T-cell (primary cell): ENCODE measurements at regions not wholly inside any gene's neighbourhood (a gene's known extent, or its start where the extent isn't known, plus 50 kb on each side); places are given as distances from the start of the nearest gene placed in this dataset.
"Not testable (repeated sequence)": the region's sequence is repeated elsewhere in the genome, so short reads cannot be mapped to it uniquely, and the experiment has no call there.

Source experiments
- ATAC-seq, 4 experiments: fragments of 200-7000 bp in 3 of 4; fragments of 150-1000 bp in 1 of 4; cut with Tn5 transposase; replicated peaks in 1 of 4; 1 replicate in 3 of 4; 2 replicates in 1 of 4; pipeline ENCODE4 v1.10.0; 2021; ENCODE audit warnings: moderate library complexity in 3 of 4, mild to moderate bottlenecking in 2 of 4, moderate number of reproducible peaks in 1 of 4
- CTCF ChIA-PET, 2 donors: fragments of 300-600 bp; sonication (Branson Sonifier 250); formaldehyde crosslinking; loops; one replicate each; lab custom pipeline; 2022; ENCODE audit warnings: antibody characterized with exemption in 2 of 2; lab: Charles Lee
- POLR2A ChIA-PET, 2 donors: fragments of 300-600 bp; sonication (Branson Sonifier 250); formaldehyde crosslinking; loops; one replicate each; lab custom pipeline; 2022; ENCODE audit warnings: antibody characterized with exemption in 2 of 2; lab: Charles Lee
- DNase-seq, 35 experiments: peaks; one replicate each; pipeline versions ENCODE4 v3.0.0 to v3.0.0-alpha.2; 2013 to 2023
- H3K27ac ChIP-seq: one replicate; pipeline ENCODE4 v1.5.1; 2013; ENCODE audit warnings: low read length
- H3K27me3 ChIP-seq, 2 experiments: replicated peaks in 1 of 2; 1 replicate in 1 of 2; 2 replicates in 1 of 2; pipeline versions ENCODE4 v1.6.1 to v1.7.0; 2013; ENCODE audit warnings: low read length in 1 of 2, mixed read lengths in 1 of 2; ENCODE audit not compliant: control insufficient read depth in 2 of 2, insufficient read depth in 2 of 2; ENCODE audit errors: extremely low read depth in 1 of 2
- H3K36me3 ChIP-seq, 2 donors: 1 replicate in 1 of 2; 2 replicates in 1 of 2; pipeline versions ENCODE4 v1.6.1 to v1.7.0; 2013; ENCODE audit warnings: low read length in 1 of 2; ENCODE audit not compliant: control insufficient read depth in 2 of 2, insufficient read depth in 1 of 2; ENCODE audit errors: extremely low read depth in 1 of 2
- H3K4me1 ChIP-seq, 2 experiments: 1 replicate in 1 of 2; 2 replicates in 1 of 2; pipeline versions ENCODE4 v1.6.1 to v1.7.0; 2013; ENCODE audit warnings: low read length in 2 of 2, mixed read lengths in 1 of 2; ENCODE audit not compliant: insufficient read depth in 2 of 2, control insufficient read depth in 1 of 2; ENCODE audit errors: extremely low read depth in 1 of 2
- H3K4me3 ChIP-seq, 2 donors: 1 replicate in 1 of 2; 2 replicates in 1 of 2; pipeline versions ENCODE4 v1.5.1 to v1.7.0; 2013; ENCODE audit warnings: mild to moderate bottlenecking in 2 of 2, low read length in 1 of 2, moderate library complexity in 1 of 2; ENCODE audit not compliant: control insufficient read depth in 1 of 2; ENCODE audit errors: extremely low read depth in 1 of 2
- H3K9me3 ChIP-seq: 2 replicates; pipeline ENCODE4 v1.7.0; 2013
- H3K27ac Mint-ChIP-seq, 2 donors: one replicate each; pipeline ENCODE4 v1.8.0; 2020 to 2021; ENCODE audit warnings: mild to moderate bottlenecking in 2 of 2, mixed read lengths in 2 of 2
- H3K27me3 Mint-ChIP-seq, 2 donors: one replicate each; pipeline ENCODE4 v1.8.0; 2021 to 2022; ENCODE audit warnings: mixed read lengths in 2 of 2
- H3K36me3 Mint-ChIP-seq: one replicate; pipeline ENCODE4 v1.8.0; 2021; ENCODE audit warnings: mixed read lengths
- H3K4me1 Mint-ChIP-seq, 3 donors: one replicate each; pipeline ENCODE4 v1.8.0; 2020 to 2022; ENCODE audit warnings: mixed read lengths in 3 of 3, mild to moderate bottlenecking in 1 of 3
- H3K4me3 Mint-ChIP-seq, 3 donors: one replicate each; pipeline ENCODE4 v1.8.0; 2020 to 2022; ENCODE audit warnings: mild to moderate bottlenecking in 3 of 3, mixed read lengths in 3 of 3, moderate library complexity in 3 of 3
- H3K9me3 Mint-ChIP-seq, 3 donors: one replicate each; pipeline ENCODE4 v1.8.0; 2020 to 2022; ENCODE audit warnings: mixed read lengths in 3 of 3
- WGBS: methylation state at CpG from one replicate; pipeline ENCODE4 v1.1.5; 2013; ENCODE audit warnings: missing lambda C conversion rate; ENCODE audit not compliant: insufficient coverage; 5-methylcytosine and 5-hydroxymethylcytosine counted together

DNA sequence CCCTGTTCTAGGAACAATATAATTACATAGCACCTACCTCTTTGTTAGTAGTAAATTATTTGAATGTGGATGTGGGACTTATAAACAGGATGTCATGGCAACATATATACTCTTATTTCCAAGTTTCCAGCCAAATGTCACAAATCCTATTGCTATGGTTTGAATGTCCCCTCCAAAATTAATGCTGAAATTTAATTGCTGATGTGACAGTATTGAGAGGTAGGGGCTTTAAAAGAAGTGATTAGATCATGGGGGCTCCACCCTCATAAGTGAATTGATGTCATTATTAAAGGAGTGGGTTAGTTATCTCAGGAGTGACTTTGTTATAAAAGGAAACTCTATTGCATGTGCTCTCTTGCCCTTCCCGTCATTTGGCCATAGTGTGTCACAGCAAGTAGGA, 164.2 kb upstream of the ATF7IP start:
- no peaks in the 10 kb centered on the region for H3K9me3 ChIP-seq
- ATAC-seq (no peak), DNase-seq (no peak)
- H3K9me3 Mint-ChIP-seq, result peaks cover 2 to 8% (median 3%) of the 10 kb centered on the region in 3 donors
- no peak overlapping the region for H3K27ac ChIP-seq
- H3K27ac Mint-ChIP-seq, result no peak overlapping the region
- ChIA-PET POLR2A (no interaction called here), CTCF (interaction anchor here in 1 of 2 donors (0.5 kb wide), 1 partner anchor 518 kb away, joined by 3 read pairs; no protein-coding TSS in a partner anchor)
- H3K36me3 ChIP-seq, result no peaks in the 10 kb centered on the region
- no peaks in the 10 kb centered on the region for H3K4me1 ChIP-seq
- H3K36me3 Mint-ChIP-seq, result peaks cover 1% of the 10 kb centered on the region
- H3K4me3 Mint-ChIP-seq, result no peak overlapping the region
- H3K4me1 Mint-ChIP-seq, result no peaks in the 10 kb centered on the region
- H3K27me3 Mint-ChIP-seq, result peaks cover 0 to 4% of the 10 kb centered on the region in 2 donors
- H3K4me3 ChIP-seq, result no peak overlapping the region
- no CpG with 5 or more reads among the region's 1 CpG for WGBS
- no peaks in the 10 kb centered on the region for H3K27me3 ChIP-seq

DNA sequence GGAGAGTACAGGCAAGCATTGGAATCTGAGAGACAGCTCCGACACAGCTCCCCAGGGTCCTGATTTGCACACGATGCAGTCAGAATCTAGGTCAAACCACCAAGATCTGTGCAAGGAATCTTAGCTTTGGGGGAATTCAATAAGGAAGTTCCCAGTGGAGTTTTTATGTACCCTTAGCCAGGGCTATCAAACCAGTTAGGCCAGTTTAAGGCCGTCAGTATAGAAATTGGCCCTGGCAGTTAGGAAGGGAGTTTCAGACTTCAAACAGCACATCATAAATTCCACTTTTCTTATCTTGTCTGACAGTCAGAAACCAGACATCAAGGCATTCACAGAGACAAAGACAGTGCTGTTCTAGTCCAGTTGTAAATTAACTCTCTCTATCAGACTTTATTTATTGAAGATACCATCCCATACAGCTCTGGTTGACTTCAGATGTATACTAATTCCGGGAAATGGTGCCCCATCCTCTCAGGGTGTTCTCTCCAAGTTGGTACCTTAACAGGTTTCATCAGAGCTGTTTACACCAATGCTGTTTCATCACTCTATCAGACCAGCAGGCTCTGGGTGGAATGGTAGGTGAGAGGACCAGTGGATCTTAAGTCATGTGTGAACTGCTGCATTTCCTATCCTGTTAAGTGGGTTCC, 157.5 kb upstream of the ATF7IP start:
- Mint-ChIP-seq H3K27me3 (no peaks in the 10 kb centered on the region), H3K36me3 (peaks cover 2% of the 10 kb centered on the region), H3K4me1 (no peaks in the 10 kb centered on the region), H3K9me3 (peaks cover 0 to 3% (median 3%) of the 10 kb centered on the region in 3 donors), H3K4me3 (no peak overlapping the region), H3K27ac (no peak overlapping the region)
- WGBS, result 100% methylated on average over 2 of the region's 4 CpGs
- no peak for ATAC-seq
- Histone ChIP-seq H3K27ac (no peak overlapping the region), H3K36me3 (no peaks in the 10 kb centered on the region), H3K9me3 (no peaks in the 10 kb centered on the region), H3K27me3 (no peaks in the 10 kb centered on the region), H3K4me3 (no peak overlapping the region), H3K4me1 (no peaks in the 10 kb centered on the region)
- DNase-seq, result no peak
- ChIA-PET CTCF (interaction anchor here in 1 of 2 donors (0.7 kb wide), 1 partner anchor 375 kb away, joined by 4 read pairs; no protein-coding TSS in a partner anchor), POLR2A (interaction anchor here in 1 of 2 donors (0.7 kb wide), 1 partner anchor 222 kb away, joined by 16 read pairs; no protein-coding TSS in a partner anchor)

GRCh38 chr12:14211947-14212387, 153.5 kb upstream of the ATF7IP start:
- Mint-ChIP-seq H3K4me1 (peaks cover 6 to 8% (median 6%) of the 10 kb centered on the region in 3 donors), H3K27me3 (no peaks in the 10 kb centered on the region), H3K27ac (no peak overlapping the region), H3K4me3 (no peak overlapping the region), H3K36me3 (no peaks in the 10 kb centered on the region), H3K9me3 (no peaks in the 10 kb centered on the region)
- H3K36me3 ChIP-seq, result no peaks in the 10 kb centered on the region
- 100% methylated on average over 2 of the region's 3 CpGs for WGBS
- POLR2A ChIA-PET, result no interaction called here
- CTCF ChIA-PET, result no interaction called here
- H3K9me3 ChIP-seq, result no peaks in the 10 kb centered on the region
- DNase-seq (no peak), ATAC-seq (no peak)
- no peak overlapping the region for H3K27ac ChIP-seq
- no peak overlapping the region for H3K4me3 ChIP-seq
- no peaks in the 10 kb centered on the region for H3K27me3 ChIP-seq
- H3K4me1 ChIP-seq, result peaks cover 0 to 10% of the 10 kb centered on the region in 2 experiments

DNA sequence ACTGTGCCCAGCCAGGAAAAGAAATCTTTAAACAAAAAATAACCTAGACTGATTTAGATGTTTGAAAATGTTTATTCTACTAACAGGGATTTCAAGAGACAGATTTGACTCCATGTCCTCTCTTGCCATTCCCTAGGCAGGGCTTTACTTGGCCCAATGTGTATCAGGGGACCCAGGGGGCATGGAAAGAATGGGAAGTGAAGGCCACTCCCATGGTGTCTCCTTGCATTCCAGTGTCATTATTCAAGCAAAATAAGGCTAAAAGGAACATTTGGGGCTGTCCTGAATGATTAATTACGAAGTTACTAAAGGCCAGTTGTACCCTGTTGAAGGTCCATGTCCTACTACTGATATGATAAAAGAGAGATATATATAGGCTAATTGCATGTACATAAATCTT, 151.9 kb upstream of the ATF7IP start:
- Mint-ChIP-seq H3K4me3 (no peak overlapping the region), H3K27ac (no peak overlapping the region), H3K27me3 (no peaks in the 10 kb centered on the region), H3K9me3 (no peaks in the 10 kb centered on the region), H3K4me1 (peaks cover 9 to 16% (median 11%) of the 10 kb centered on the region in 3 donors), H3K36me3 (no peaks in the 10 kb centered on the region)
- Histone ChIP-seq H3K9me3 (no peaks in the 10 kb centered on the region), H3K27ac (no peak overlapping the region), H3K36me3 (no peaks in the 10 kb centered on the region), H3K4me1 (peaks cover 0 to 13% of the 10 kb centered on the region in 2 experiments), H3K4me3 (no peak overlapping the region), H3K27me3 (no peaks in the 10 kb centered on the region)
- no CpG with 5 or more reads among the region's 1 CpG for WGBS
- DNase-seq, result no peak
- CTCF ChIA-PET, result interaction anchor here in 1 of 2 donors (0.8 kb wide), 1 partner anchor 24 kb away, joined by 3 read pairs; no protein-coding TSS in a partner anchor
- POLR2A ChIA-PET, result no interaction called here
- no peak for ATAC-seq

DNA sequence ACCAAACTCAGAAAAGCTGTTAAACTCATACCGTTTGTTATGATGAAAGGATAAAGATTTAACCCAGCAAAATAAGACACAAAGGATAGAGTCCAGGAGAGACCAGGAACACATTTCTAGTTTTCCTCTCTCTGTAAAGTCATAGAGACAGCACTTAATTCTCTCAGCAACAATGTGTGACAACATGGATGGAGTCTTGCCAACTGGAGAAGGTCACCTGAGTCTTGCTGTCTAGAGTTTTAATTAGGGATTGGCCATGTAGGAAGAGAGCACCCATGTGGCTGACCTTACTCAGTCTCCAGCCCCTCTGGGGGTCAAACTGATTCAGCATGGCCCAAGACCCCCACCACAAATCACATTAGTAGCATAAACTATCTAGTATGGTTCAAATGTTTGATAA, 151.0 kb upstream of the ATF7IP start:
- Histone ChIP-seq H3K36me3 (no peaks in the 10 kb centered on the region), H3K4me3 (no peak overlapping the region), H3K9me3 (no peaks in the 10 kb centered on the region), H3K4me1 (peaks cover 0 to 13% of the 10 kb centered on the region in 2 experiments), H3K27me3 (no peaks in the 10 kb centered on the region), H3K27ac (no peak overlapping the region)
- Mint-ChIP-seq H3K9me3 (no peaks in the 10 kb centered on the region), H3K4me1 (peaks cover 9 to 16% (median 11%) of the 10 kb centered on the region in 3 donors), H3K4me3 (no peak overlapping the region), H3K27me3 (no peaks in the 10 kb centered on the region), H3K36me3 (no peaks in the 10 kb centered on the region), H3K27ac (no peak overlapping the region)
- no CpG with 5 or more reads among the region's 1 CpG for WGBS
- ChIA-PET CTCF (interaction anchor here in 1 of 2 donors (0.8 kb wide), 1 partner anchor 23 kb away, joined by 3 read pairs; no protein-coding TSS in a partner anchor), POLR2A (no interaction called here)
- no peak for ATAC-seq
- no peak for DNase-seq

GRCh38 chr12:14215949-14216348, 149.5 kb upstream of the ATF7IP start:
- ATAC-seq, H3K9me3 ChIP-seq, DNase-seq, H3K27me3 Mint-ChIP-seq, H3K36me3 ChIP-seq, H3K27me3 ChIP-seq, H3K36me3 Mint-ChIP-seq, H3K9me3 Mint-ChIP-seq: not testable (repeated sequence)
- POLR2A ChIA-PET, result interaction anchor here (0.6 kb wide), 2 partner anchors 258 to 806 kb away, joined by 3 to 8 read pairs; no protein-coding TSS in a partner anchor
- H3K4me1 Mint-ChIP-seq, result peaks cover 9 to 19% (median 14%) of the 10 kb centered on the region in 3 donors
- H3K4me3 Mint-ChIP-seq, result peak overlapping the region in 1 of 3 donors; percentile 66
- H3K27ac Mint-ChIP-seq, result peak overlapping the region in 1 of 2 donors; percentile 52
- Histone ChIP-seq H3K4me1 (peaks cover 0 to 13% of the 10 kb centered on the region in 2 experiments), H3K4me3 (peak overlapping the region in 1 of 2 donors; percentile 50), H3K27ac (peak overlapping the region; percentile 72)
- CTCF ChIA-PET, result interaction anchor here (0.6 to 0.9 kb wide), 3 partner anchors 22 to 293 kb away, joined by 3 to 5 read pairs (median 3); no protein-coding TSS in a partner anchor
- WGBS, result no CpG with 5 or more reads among the region's 7 CpGs
